OCI-LY3 (cell line): ENCODE measurements at regions not wholly inside any gene's neighbourhood (a gene's known extent, or its start where the extent isn't known, plus 50 kb on each side); places are given as distances from the start of the nearest gene placed in this dataset.

Experiments
- EZH2phosphoT487 ChIP-seq: fragments of 200-600 bp; shearing (Covaris generic); IDR thresholded peaks from 2 replicates; pipeline ENCODE4 v1.6.1; 2018; ENCODE audit warnings: antibody characterized with exemption, mixed run types, low read depth
- TF ChIP-seq, protein P1 (sequence below): fragments of 200-600, 300-600 bp; sonication (generic); IDR thresholded peaks from 2 replicates; pipeline ENCODE4 v1.5.1; 2014; ENCODE audit warnings: antibody characterized with exemption, low read length, low read depth

DNA sequence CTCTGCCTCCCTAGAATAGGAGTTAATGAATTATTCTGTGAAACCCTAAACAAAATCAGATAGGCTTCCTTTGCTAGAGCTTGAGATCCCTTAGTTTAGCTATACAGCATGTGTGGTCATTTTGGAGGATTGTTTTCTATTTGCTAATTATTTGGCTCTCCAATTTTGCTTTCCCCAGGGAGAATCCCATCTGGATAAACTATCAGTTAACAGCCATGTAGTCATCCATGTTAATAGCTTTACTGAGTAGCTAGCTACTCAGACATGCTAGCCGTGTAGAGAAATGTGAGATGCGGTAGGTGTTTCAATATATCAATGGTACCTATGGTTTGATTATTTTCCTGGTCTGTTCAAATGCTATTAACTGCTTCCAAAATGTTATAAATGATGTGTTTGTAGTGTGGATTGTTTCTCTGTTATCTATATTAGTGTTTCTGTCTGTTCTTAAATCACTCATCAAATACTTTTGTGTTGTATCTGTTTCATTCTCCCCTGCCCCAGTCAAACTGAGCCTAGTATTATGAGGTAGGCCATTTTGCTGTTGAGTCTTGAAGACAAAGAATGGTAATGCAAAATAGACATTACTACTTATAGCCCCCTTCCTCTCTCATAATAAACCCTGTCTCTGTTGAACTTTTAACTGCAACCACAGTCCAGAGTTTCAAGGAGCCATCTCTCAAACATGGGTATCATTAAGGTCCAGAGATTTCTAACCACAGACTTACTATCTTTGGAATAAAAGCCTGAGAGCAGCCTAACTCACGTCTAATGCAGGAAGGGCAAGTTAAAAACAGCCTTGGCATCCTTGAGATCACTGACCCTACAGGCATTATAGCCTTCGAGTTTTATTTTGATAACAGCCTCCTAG is 56.1 kb upstream of the GRAMD1B start:
- TF ChIP-seq, protein P1, sequence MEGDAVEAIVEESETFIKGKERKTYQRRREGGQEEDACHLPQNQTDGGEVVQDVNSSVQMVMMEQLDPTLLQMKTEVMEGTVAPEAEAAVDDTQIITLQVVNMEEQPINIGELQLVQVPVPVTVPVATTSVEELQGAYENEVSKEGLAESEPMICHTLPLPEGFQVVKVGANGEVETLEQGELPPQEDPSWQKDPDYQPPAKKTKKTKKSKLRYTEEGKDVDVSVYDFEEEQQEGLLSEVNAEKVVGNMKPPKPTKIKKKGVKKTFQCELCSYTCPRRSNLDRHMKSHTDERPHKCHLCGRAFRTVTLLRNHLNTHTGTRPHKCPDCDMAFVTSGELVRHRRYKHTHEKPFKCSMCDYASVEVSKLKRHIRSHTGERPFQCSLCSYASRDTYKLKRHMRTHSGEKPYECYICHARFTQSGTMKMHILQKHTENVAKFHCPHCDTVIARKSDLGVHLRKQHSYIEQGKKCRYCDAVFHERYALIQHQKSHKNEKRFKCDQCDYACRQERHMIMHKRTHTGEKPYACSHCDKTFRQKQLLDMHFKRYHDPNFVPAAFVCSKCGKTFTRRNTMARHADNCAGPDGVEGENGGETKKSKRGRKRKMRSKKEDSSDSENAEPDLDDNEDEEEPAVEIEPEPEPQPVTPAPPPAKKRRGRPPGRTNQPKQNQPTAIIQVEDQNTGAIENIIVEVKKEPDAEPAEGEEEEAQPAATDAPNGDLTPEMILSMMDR, result no peak
- no peak for TF ChIP-seq EZH2phosphoT487
